ENCODE measurements at regions not wholly inside any gene's neighbourhood (a gene's known extent, or its start where the extent isn't known, plus 50 kb on each side); places are given as distances from the start of the nearest gene placed in this dataset.

- DNase-seq (ENCODE audit: low read depth in 1 of 2, low spot score in 1 of 2): no peak
Measured at GRCh38 chr3:70580021-70580420, 267.6 kb upstream of the MDFIC2 start.

GRCh38 chr3:70571696-70572095, 259.3 kb upstream of the MDFIC2 start:
- no peak for DNase-seq (ENCODE audit: low read depth in 1 of 2, low spot score in 1 of 2)

- no peak for DNase-seq (ENCODE audit: low read depth in 1 of 2, low spot score in 1 of 2)
Measured at GRCh38 chr3:70570584-70570983, 258.1 kb upstream of the MDFIC2 start.

- DNase-seq (ENCODE audit: low read depth in 1 of 2, low spot score in 1 of 2): no peak
Measured at GRCh38 chr3:70568626-70569025, 256.2 kb upstream of the MDFIC2 start.

GRCh38 chr3:70565861-70566260, 253.4 kb upstream of the MDFIC2 start:
- no peak for DNase-seq (ENCODE audit: low read depth in 1 of 2, low spot score in 1 of 2)

- no peak for DNase-seq (ENCODE audit: low read depth in 1 of 2, low spot score in 1 of 2)
Measured at GRCh38 chr3:70564552-70564951, 252.1 kb upstream of the MDFIC2 start.

GRCh38 chr3:70561796-70562195, 249.4 kb upstream of the MDFIC2 start:
- DNase-seq (ENCODE audit: low read depth in 1 of 2, low spot score in 1 of 2): no peak

- DNase-seq (ENCODE audit: low read depth in 1 of 2, low spot score in 1 of 2): no peak
Measured at GRCh38 chr3:70558956-70559355, 246.5 kb upstream of the MDFIC2 start.

GRCh38 chr3:70557976-70558375, 245.5 kb upstream of the MDFIC2 start:
- DNase-seq (ENCODE audit: low read depth in 1 of 2, low spot score in 1 of 2): no peak

- no peak for DNase-seq (ENCODE audit: low read depth in 1 of 2, low spot score in 1 of 2)
Measured at GRCh38 chr3:70556056-70556455, 243.6 kb upstream of the MDFIC2 start.

GRCh38 chr3:70554170-70554569, 241.7 kb upstream of the MDFIC2 start:
- DNase-seq (ENCODE audit: low read depth in 1 of 2, low spot score in 1 of 2): no peak

GRCh38 chr3:70550723-70551319, 238.4 kb upstream of the MDFIC2 start:
- peak; percentile 40 to 62 for DNase-seq (ENCODE audit: low read depth in 1 of 2, low spot score in 1 of 2)

GRCh38 chr3:70546679-70547078, 234.2 kb upstream of the MDFIC2 start:
- DNase-seq (ENCODE audit: low read depth in 1 of 2, low spot score in 1 of 2): no peak

GRCh38 chr3:70543493-70543892, 231.1 kb upstream of the MDFIC2 start:
- DNase-seq (ENCODE audit: low read depth in 1 of 2, low spot score in 1 of 2): no peak

- DNase-seq (ENCODE audit: low read depth in 1 of 2, low spot score in 1 of 2): no peak
Measured at GRCh38 chr3:70539908-70540307, 227.5 kb upstream of the MDFIC2 start.

- DNase-seq (ENCODE audit: low read depth in 1 of 2, low spot score in 1 of 2): no peak
Measured at GRCh38 chr3:70532806-70533205, 220.4 kb upstream of the MDFIC2 start.

GRCh38 chr3:70531838-70532489, 219.5 kb upstream of the MDFIC2 start:
- no peak for DNase-seq (ENCODE audit: low read depth in 1 of 2, low spot score in 1 of 2)

- no peak for DNase-seq (ENCODE audit: low read depth in 1 of 2, low spot score in 1 of 2)
Measured at GRCh38 chr3:70531063-70531657, 218.7 kb upstream of the MDFIC2 start.

- no peak for DNase-seq (ENCODE audit: low read depth in 1 of 2, low spot score in 1 of 2)
Measured at GRCh38 chr3:70530626-70531025, 218.2 kb upstream of the MDFIC2 start.

GRCh38 chr3:70527026-70527425, 214.6 kb upstream of the MDFIC2 start:
- DNase-seq (ENCODE audit: low read depth in 1 of 2, low spot score in 1 of 2): no peak

GRCh38 chr3:70519913-70520659, 207.6 kb upstream of the MDFIC2 start:
- no peak for DNase-seq (ENCODE audit: low read depth in 1 of 2, low spot score in 1 of 2)

GRCh38 chr3:70519026-70519425, 206.6 kb upstream of the MDFIC2 start:
- no peak for DNase-seq (ENCODE audit: low read depth in 1 of 2, low spot score in 1 of 2)

Data from stimulated activated CD4-positive, alpha-beta T cell treated with anti-CD3 and anti-CD28 coated beads, Interleukin-15, amount 100 ng/mL, for 1 hour (primary cell).